ENCODE measurements at regions not wholly inside any gene's neighbourhood (a gene's known extent, or its start where the extent isn't known, plus 50 kb on each side); places are given as distances from the start of the nearest gene placed in this dataset.

DNA sequence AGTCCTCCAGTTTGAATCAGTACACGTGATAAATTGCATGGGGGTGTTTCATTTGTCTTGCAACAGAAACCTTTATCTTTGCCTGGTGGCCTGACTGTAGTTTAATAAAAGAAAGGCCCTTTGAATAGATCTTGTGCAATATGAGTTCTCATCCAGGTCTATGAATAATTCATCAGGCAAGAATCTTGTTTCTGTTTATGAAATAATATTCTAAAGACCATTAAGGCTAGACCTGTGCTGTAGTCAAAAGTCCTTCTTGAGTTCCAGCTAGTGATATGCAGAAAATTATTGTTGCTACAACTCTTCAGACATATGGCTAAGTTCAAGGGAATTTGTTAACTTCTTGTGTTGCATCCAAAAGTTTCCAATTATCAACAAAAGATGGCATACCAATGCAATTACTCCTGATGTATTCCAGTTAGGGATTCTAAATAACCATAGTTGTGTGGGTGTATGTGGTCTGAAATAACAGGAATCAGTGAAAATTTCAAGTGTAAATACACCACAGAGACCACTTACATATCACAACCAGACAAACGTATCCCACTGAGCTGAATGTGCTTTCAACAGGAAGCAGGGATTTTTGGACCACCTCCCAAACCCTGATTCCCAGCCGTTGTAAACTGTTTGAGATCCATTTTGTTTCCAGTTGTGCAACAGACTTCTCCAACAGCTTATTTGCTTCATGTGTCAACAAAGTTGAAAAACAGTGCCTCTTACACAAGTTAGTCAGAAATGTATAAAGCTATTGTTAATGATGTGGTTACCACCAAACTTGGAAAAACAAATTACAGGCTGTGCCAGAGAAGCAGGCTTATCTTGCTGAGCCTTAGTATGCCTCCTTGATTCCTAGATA, 54.7 kb upstream of the BICC1 start:
- TF ChIP-seq, protein P1, sequence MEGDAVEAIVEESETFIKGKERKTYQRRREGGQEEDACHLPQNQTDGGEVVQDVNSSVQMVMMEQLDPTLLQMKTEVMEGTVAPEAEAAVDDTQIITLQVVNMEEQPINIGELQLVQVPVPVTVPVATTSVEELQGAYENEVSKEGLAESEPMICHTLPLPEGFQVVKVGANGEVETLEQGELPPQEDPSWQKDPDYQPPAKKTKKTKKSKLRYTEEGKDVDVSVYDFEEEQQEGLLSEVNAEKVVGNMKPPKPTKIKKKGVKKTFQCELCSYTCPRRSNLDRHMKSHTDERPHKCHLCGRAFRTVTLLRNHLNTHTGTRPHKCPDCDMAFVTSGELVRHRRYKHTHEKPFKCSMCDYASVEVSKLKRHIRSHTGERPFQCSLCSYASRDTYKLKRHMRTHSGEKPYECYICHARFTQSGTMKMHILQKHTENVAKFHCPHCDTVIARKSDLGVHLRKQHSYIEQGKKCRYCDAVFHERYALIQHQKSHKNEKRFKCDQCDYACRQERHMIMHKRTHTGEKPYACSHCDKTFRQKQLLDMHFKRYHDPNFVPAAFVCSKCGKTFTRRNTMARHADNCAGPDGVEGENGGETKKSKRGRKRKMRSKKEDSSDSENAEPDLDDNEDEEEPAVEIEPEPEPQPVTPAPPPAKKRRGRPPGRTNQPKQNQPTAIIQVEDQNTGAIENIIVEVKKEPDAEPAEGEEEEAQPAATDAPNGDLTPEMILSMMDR (optimal IDR thresholded peaks at IDR 0.05 in 1 of 3, IDR thresholded peaks at IDR 0.05 in 1 of 3, conservative IDR thresholded peaks at IDR 0.05 in 1 of 3; ENCODE audit: extremely low read depth in 1 of 3, insufficient read depth in 2 of 3, low read length in 3 of 3) = no peak
- no peak for TF ChIP-seq EZH2 (IDR thresholded peaks at IDR 0.05; ENCODE audit: low read length)

Data from keratinocyte (primary cell).